ENCODE measurements at regions not wholly inside any gene's neighbourhood (a gene's known extent, or its start where the extent isn't known, plus 50 kb on each side); places are given as distances from the start of the nearest gene placed in this dataset.
"Not testable (repeated sequence)": the region's sequence is repeated elsewhere in the genome, so short reads cannot be mapped to it uniquely, and the experiment has no call there.

DNA sequence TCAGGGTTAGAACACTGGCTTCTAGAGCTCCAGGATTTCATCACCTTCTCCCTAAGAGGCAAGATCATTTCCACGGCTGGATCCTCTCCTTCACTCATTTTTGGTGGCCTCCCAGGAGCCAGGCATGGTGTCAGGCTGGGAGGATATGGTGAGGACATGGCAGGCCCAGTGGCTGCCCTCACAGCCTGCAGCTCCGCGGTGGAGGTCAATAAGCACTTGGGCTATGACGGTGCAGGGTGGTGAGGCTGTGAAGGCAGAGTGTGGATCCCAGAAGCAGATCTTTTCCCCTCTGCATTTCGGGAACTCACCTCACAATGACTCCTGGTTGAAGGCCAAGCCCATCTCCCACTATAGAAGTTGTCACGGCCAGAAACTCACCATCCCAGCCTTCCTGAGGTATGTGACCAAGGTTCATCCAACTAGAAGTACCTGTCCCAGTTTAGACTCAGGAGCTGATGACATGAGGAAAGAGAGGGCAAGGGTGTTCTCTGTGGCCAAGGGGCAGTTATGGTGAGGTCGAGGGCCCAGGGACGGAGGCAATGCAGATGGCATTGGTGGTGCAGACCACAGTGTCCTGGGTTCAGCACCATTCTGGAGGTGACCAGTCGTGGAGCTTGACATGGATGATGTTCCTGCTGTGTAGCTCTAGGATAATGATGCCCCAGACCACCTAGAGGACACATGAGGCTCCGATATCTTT, 100.1 kb upstream of the SMAD3 start:
- DNase-seq: no peak
- intact Hi-C loops (cut with micrococcal nuclease): no loop called here
- no peak for ATAC-seq

DNA sequence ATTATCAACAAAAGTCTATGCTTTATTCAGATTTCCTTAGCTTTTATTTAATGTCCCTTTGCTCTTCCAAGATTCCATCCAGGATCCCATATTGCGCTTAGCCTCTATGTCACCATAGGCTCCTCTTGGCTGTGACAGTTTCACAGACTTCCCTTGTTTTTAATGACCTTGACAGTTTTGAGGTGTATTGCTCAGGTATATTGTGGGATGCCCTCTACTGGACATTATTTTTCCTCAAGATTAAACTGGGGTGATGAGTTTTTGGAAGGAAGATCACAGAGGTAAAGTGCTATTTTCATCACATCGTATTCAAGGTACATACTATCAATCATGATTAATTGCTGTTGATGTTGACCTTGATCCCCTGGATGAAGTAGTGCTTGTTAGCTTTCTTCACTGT, 99.1 kb upstream of the SMAD3 start:
- intact Hi-C loops (cut with micrococcal nuclease): no loop called here
- ATAC-seq (no peak), DNase-seq (no peak)

DNA sequence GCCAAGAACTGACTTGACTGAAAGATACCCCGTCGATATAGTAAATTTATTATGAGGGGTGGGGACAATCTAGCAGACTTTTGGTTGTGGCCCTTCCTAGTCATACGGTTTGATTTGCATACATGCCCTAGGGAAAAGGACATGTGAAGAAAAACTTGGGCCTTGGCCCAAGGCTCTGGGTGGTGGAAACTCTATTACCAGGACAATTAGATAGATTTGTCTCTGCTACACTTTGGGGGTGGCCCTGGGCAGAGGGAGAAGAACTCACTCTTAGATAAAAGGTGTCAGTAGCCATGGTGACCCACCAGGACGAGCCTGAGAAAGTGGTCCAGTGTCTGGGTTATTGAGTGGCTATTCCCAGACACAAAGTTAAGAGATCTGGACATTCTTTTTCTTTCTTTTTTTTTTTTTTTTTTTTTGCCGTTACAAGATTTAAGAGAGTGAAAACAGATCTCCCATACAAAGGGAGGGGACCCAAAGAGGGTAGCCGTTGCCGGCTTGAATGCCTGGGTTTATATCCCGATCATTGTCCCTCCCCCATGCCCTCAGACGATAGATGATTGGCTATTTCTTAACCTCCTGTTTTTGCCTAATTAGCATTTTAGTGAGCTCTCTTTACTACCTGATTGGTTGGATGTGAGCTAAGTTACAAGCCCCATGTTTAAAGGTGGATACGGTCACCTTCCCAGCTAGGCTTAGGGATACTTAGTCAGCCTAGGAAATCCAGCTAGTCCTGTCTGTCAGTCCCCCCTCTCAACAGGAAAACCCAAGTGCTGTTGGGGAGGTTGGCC, 96.4 kb upstream of the SMAD3 start:
- ATAC-seq (no peak), DNase-seq (no peak)
- intact Hi-C loops (cut with micrococcal nuclease): no loop called here

DNA sequence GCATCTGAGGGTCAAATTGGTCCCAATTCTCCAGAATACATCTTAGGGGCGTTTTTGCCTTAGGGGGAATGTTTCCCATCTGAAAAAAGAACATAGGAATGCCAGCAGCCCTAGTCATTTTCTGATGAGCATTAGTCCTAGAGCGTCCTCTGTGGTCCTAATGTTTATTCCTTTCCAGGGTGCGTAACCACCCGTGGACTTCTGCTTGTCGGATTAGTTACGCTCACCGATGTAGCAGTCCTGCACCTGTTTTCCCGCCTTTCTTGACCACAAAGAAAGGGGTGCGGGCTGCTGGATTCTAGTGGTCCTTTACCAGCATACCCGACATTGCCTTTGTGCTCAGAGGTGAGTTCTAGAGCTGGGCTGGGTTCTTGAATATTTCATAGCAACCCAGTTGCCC, 91.3 kb upstream of the SMAD3 start:
- intact Hi-C loops (cut with micrococcal nuclease); ATAC-seq; DNase-seq: not testable (repeated sequence)

DNA sequence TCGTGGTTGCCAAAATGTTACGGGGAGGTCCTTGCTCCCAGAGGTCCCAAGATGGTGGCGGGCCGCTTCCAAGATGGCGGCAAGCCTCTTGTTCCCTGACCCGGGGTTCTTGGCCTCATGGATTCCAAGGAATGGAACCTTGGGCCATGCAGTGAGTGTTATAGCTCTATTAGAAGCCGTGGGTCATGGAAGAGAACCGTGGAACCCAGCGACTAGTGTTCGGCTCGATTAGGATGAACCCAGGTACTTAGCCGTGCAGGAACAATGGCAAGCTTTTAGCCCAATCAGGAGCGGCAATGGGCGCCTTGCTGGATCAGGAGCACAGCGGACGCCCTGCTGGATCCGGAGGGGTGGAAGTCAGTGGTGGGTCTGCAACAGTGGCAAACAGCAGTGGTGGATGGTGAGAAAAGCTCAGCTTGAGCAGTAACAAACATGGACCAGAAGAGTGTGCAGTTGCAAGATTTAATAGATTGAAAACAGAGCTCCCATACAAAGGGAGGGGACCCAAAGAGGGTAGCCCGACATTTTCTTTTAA, 89.2 kb upstream of the SMAD3 start:
- ATAC-seq; DNase-seq; intact Hi-C loops (cut with micrococcal nuclease): not testable (repeated sequence)

DNA sequence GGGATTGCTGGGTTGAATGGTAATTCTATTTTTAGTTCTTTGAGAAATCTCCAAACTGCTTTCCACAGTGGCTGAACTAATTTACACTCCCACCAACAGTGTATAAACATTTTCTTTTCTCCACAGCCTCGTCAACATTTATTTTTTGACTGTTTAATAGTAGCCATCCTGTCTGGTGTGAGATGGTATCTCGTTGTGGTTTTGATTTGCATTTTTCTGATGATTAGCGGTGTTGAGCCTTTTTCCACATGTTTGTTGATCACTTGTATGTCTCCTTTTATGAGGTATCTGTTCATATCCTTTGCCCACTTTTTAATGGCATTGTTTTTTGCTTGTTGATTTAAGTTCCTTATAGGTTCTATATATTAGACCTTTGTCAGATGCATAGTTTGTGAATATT, 85.1 kb upstream of the SMAD3 start:
- ATAC-seq; intact Hi-C loops (cut with micrococcal nuclease): not testable (repeated sequence)

DNA sequence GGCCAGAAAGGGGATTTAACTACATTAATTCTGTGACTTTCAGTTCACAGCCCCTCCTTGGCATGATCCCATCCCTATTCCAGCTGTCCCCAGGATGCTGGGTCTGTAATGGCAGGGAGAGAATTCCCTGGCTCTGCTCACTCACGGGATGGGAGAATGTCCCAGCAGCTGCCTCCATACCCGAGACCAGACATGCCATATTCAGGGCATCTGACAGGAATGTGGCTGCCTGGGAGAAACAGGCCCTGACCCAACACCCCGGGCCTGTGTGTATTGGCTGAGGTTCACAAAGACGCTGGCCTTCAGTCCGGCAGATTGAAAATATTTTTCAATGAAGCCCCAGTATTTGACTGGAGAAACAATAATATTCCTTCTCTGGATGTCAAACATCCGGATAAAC, 83.6 kb upstream of the SMAD3 start:
- intact Hi-C loops (cut with micrococcal nuclease): no loop called here
- DNase-seq (no peak), ATAC-seq (no peak)

More for the DNA sequence above, 85.1 kb upstream of the SMAD3 start:
- not testable (repeated sequence) for DNase-seq

DNA sequence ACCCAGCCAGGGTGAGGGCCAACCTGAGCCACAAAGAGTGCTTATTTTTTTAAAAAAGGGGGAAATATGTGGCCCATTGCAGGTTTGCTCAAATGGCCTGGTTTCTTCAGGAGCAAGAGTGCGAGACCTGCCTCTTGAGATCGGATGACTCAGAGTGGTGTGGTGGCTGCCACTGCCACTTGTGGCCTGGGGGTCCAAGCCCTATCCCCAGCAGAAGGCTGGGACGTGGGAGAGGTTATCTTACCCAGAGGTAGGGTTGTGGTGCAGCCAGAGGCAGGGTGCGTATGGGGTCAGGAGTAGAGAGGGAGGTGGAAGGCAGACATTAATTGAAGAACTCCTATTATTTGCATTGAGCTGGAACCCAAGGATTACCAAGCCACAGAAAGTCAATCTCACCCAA, 83.2 kb upstream of the SMAD3 start:
- intact Hi-C loops (cut with micrococcal nuclease): no loop called here
- no peak for DNase-seq
- no peak for ATAC-seq

DNA sequence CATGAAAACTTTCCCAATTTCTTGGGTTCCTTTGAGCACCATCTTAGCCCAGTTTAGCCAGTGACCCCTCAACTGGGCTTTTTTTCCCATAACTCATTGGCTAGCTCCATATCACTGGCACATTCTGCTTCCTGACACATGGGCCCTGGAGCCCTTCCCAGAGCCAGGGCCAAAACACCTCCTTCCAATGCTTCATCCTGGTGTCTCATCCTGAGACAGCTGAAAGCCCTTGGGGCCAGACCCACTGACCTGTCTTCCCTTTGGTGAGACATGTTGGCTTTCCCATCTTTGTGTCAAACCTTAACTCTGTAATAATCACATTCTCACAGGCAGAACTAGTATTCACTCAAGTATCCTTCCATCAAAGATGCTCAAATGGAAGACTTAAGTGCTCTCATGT, 82.6 kb upstream of the SMAD3 start:
- ATAC-seq (no peak), DNase-seq (no peak)
- intact Hi-C loops (cut with micrococcal nuclease): no loop called here

DNA sequence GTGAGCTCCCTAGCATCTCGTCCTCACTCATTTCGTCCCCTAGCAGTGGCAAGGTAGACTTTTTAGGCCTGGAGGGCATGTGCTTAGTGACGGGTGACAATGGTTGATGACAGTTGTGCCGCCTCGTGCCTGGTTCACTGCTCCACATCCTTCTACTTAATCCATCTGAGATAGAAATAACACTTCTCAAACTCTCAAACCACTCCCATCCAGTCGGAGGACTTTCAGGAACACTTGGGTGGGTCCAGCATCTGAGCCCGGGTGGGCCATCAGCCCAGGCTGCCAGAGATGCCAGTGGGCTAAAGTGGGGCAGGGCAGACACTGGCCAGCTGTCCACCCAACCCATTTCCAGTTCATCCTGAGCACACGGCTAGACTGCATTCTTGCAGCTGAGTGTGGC, 79.7 kb upstream of the SMAD3 start:
- no peak for DNase-seq
- intact Hi-C loops (cut with micrococcal nuclease): no loop called here
- ATAC-seq: no peak

DNA sequence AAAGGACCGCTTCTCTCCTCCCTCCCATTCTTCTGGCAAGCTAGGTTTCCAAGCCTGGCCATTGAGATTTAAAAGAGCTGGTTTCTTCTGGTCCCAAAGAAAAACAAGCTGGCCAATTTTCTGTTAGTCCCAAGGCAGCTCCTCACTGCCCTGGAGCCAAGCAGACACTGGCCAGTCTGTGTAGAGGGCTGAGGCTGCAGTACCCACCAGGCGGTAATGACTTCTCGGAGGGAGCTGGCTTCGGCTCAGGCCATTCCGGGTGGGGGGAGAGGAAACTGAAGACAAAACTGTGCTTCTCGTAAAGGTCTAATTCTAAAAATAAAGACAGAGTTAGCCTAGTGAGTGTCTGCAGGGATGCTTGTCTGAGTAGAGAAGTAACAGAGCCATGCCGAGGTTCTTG, 78.5 kb upstream of the SMAD3 start:
- no peak for ATAC-seq
- intact Hi-C loops (cut with micrococcal nuclease): no loop called here

DNA sequence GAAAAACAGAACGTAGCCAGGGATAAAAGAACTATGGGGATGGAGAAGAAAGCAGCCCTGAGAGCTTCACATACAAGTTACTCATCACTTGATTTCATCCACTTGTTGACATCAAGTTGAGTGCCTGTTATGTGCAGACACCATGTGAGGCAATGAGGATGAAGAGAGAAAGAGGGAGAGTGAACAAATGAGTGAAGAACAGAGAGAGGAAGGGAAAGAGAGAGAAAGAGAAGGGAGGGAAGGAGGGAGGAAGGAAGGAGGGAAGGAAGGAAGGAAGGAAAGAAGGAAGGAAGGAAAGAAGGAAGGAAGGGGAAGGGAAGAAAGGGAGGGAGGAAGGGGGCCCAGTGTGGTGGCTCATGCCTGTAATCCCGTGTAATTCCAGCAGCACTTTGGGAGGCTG, 72.3 kb upstream of the SMAD3 start:
- ATAC-seq: no peak
- DNase-seq: no peak
- intact Hi-C loops (cut with micrococcal nuclease): no loop called here

More for the DNA sequence above, 78.5 kb upstream of the SMAD3 start:
- no peak for DNase-seq

DNA sequence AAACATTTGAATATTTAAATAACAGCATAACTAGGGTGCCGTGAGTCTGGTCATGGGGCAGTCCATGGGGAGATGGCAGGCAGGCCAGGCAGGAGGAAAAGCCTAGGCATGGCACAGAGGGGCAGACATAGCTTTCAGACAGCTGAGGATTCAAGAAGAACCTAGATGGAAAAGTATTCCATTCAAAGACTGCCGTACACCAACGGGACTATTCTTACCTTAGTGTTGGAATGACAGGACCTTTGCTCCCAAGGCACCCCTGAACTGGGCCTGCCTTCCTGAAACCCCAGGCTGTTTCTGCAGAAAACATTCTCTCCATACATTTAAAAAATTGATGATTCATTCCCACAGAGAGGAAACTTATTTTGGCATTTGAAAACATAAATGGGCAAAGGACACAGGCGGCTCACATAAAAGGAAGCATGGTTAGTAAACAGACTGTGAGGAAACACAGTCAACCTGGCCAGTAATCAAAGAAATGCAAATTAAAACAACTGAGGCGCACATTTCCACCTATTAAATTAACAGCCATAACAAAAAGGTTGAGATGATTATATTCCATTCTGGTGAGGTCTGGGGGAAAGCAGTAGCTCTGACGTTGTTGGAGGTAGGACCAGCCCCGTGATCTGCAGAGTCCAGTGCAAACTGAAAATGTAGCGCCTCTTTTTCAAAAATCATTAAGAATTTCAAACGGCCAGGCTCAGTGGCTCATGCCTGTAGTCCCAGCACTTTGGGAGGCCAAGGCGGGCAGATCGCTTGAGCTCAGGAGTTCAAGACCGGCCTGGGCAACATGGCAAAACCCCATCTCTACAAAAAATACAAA, 71.3 kb upstream of the SMAD3 start:
- ATAC-seq: no peak
- intact Hi-C loops (cut with micrococcal nuclease): no loop called here
- DNase-seq: no peak

DNA sequence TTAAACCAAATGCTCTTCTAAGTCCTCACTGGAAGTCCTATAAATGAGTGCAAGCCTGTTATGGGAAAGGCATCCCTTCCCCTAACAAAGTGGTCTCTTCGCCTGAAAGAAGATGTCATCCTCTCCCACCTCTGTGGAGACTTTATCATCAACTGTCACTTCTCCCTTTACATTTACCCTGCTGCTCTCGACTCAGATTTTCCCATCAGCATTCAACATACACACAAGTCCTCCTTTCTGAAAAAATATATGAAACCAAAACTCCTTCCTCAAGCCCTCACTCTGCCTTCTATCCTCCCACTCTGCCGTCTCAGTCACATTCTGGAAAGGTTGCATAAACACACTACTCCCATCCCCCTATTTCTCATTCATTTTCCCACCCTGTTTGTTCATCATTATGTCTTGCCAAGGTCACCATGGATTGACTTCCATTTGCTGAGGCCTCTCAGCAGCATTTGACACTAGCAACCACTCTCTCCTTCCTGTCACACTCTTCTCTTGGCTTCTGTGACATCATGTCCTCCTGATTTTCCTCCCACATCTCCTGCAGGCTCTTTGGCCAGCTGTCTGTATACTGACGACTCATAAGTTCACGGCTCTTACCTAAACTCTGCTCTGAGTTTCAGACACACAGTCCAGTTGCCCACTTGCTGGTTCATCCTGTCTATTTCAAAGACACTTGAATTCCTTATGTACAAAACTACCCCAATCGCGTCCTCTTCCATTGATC, 70.3 kb upstream of the SMAD3 start:
- no peak for DNase-seq
- ATAC-seq: no peak
- intact Hi-C loops (cut with micrococcal nuclease): no loop called here

DNA sequence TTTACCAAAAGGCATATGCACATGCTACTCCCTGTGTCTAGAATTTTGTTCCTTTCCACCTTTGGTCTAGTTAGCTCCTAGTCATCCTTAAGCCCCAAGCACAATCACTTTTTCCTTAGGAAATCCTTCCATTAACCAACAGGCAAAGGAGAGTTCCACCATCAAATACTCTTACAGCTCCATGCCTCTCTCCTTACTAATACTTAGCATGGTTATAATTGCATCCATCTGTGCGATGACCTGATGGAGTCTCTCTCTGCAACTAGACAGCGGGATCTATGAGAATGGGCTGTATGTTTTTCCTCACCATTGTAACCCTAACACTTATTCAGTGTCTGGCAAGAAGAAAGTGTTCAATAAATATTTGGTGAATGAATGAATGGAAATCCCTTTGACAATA, 69.3 kb upstream of the SMAD3 start:
- no peak for ATAC-seq
- intact Hi-C loops (cut with micrococcal nuclease): no loop called here
- no peak for DNase-seq

DNA sequence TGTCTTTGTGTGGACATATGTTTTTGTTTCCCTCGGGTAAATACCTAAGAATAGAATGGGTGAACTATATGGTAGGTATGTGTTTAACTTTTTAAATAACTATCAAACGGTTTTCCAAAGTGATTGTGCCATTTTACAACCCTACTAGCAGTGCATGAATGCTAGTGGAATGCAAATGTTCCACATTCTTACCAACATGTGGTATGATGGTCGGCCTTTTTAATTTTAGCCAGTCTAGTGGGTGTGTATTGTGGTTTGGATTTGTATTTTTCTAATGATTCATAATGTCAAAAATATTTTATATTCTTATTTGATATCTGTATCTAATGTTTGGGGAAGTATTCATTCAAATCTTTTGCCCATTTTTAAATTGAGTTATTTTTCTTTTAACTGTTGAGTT, 68.2 kb upstream of the SMAD3 start:
- DNase-seq: no peak
- intact Hi-C loops (cut with micrococcal nuclease): no loop called here
- ATAC-seq: no peak

DNA sequence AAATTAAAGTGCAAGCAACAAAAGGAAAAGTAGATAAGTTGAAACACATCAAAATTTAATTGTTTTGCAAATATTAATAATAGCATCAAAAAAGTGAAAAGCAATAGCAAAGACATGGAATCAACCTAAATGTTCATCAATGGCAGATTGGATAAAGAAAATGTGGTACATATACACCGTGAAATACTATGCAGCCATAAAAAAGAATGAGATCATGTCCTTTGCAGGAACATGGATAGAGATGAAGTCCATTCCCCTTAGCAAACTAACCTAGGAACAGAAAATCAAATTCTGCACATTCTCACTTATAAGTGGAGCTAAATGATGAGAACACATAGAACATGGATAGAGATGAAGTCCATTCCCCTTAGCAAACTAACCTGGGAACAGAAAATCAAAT, 67.2 kb upstream of the SMAD3 start:
- intact Hi-C loops (cut with micrococcal nuclease); DNase-seq; ATAC-seq: not testable (repeated sequence)

DNA sequence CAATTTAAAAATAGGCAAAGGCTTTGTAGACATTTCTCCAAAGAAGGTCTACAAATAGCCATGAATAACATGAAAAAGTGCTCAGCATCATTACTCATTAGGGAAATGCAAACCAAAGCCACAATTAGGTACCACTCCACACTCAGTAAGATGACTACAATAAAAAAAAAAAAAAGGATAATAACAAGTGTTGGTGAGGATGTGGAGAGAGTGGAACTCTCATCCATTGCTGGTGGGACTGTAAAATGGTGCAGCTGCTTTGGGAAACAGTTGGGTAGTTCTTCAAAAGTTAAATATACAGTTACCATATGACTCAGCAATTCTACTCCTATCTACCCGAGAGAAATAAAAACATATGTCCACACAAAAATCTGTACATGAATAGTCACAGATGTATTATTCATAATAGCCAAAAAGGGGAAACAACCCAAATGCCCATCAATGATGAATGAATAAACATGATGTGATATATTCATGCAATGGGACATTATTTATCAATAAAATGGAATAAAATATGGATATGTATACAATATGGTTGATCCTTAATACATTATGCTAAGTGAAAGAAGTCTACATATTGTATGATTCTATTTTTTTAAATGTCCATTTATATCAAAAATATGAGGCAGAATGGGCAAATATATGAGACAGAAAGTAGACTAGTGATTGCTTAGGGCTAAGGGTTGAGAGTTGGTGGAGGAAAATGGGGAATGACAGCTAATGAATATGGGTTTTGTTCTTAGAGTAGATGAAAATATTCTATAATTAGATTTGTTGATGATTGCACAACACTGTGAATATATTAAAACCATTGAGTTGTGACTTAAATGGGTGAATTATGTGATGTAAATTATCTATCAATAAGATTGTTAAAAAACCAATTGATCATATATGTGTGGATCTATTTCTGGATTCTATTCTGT, 66.1 kb upstream of the SMAD3 start:
- no peak for ATAC-seq
- intact Hi-C loops (cut with micrococcal nuclease): no loop called here
- DNase-seq: no peak

Data from left ventricle myocardium superior (tissue), 1 donor.